Neural cell (in vitro differentiated cells): ENCODE measurements at regions not wholly inside any gene's neighbourhood (a gene's known extent, or its start where the extent isn't known, plus 50 kb on each side); places are given as distances from the start of the nearest gene placed in this dataset.

Experiments used
- H2AFZ ChIP-seq: fragments of 200-600, 300-800 bp; sonication (generic), shearing (Covaris generic); 2 replicates; pipeline ENCODE4 v1.6.0; 2014; ENCODE audit warnings: low read depth, mild to moderate bottlenecking, antibody characterized with exemption, low read length, moderate library complexity
- H3F3A ChIP-seq: fragments of 200-600 bp; shearing (Covaris generic); 2 replicates; pipeline ENCODE4 v1.6.1; 2016; ENCODE audit warnings: mild to moderate bottlenecking, moderate library complexity, mixed read lengths, antibody characterized with exemption, low read length; ENCODE audit not compliant: insufficient read depth, poor library complexity, severe bottlenecking
- H3K27ac ChIP-seq: fragments of 200-600, 300-800 bp; sonication (generic), shearing (Covaris generic); 2 replicates; pipeline ENCODE4 v1.5.1; 2014; ENCODE audit warnings: mild to moderate bottlenecking, low read length, moderate library complexity
- H3K27me3 ChIP-seq: fragments of 300-800, 200-600 bp; sonication (generic), shearing (Covaris generic); 2 replicates; pipeline ENCODE4 v1.6.0; 2014; ENCODE audit warnings: mild to moderate bottlenecking, low read depth, low read length, moderate library complexity; ENCODE audit not compliant: insufficient read depth
- H3K36me3 ChIP-seq: fragments of 300-800, 200-600 bp; sonication (generic), shearing (Covaris generic); 2 replicates; pipeline ENCODE4 v1.5.1; 2014; ENCODE audit warnings: mild to moderate bottlenecking, antibody characterized with exemption, low read length, moderate library complexity; ENCODE audit not compliant: insufficient read depth
- H3K4me2 ChIP-seq: fragments of 300-800, 200-600 bp; sonication (generic), shearing (Covaris generic); 2 replicates; pipeline ENCODE4 v1.6.0; 2014; ENCODE audit warnings: mild to moderate bottlenecking, low read length
- H3K4me3 ChIP-seq: fragments of 300-800, 200-600 bp; sonication (generic), shearing (Covaris generic); 2 replicates; pipeline ENCODE4 v1.5.1; 2014; ENCODE audit warnings: mild to moderate bottlenecking, low read length, moderate library complexity
- H3K79me2 ChIP-seq: fragments of 200-600 bp; shearing (Covaris generic); replicated peaks from 2 replicates; pipeline ENCODE4 v1.6.0; 2014; ENCODE audit warnings: mild to moderate bottlenecking, low read length, moderate library complexity; ENCODE audit not compliant: insufficient read depth
- H3K9ac ChIP-seq: fragments of 300-800, 200-600 bp; sonication (generic), shearing (Covaris generic); 2 replicates; pipeline ENCODE4 v1.6.1; 2016; ENCODE audit warnings: mild to moderate bottlenecking, low read length, mixed read lengths
- H3K9me2 ChIP-seq: fragments of 200-600 bp; shearing (Covaris generic); 2 replicates; pipeline ENCODE4 v1.6.1; 2016; ENCODE audit warnings: mild to moderate bottlenecking, low read length, mixed read lengths; ENCODE audit not compliant: insufficient read depth
- H3K9me3 ChIP-seq: fragments of 200-600, 300-800 bp; sonication (generic), shearing (Covaris generic); 2 replicates; pipeline ENCODE4 v1.6.1; 2016; ENCODE audit warnings: mild to moderate bottlenecking, mixed run types, low read length, moderate library complexity, mixed read lengths
- H4K20me1 ChIP-seq: fragments of 200-600 bp; shearing (Covaris generic); 2 replicates; pipeline ENCODE4 v1.6.1; 2016; ENCODE audit warnings: mild to moderate bottlenecking, mixed run types; ENCODE audit not compliant: insufficient read depth
- CTCF ChIP-seq: fragments of 450-650 bp; IDR thresholded peaks from 2 replicates; pipeline ENCODE4 v1.5.1; 2014; ENCODE audit warnings: antibody characterized with exemption, mild to moderate bottlenecking, moderate library complexity; ENCODE audit not compliant: poor library complexity, severe bottlenecking
- EP300 ChIP-seq: fragments of 450-650 bp; conservative IDR thresholded peaks from 2 replicates; pipeline ENCODE4 v1.6.1; 2014; ENCODE audit warnings: antibody characterized with exemption, mild to moderate bottlenecking, moderate library complexity; ENCODE audit not compliant: poor library complexity, severe bottlenecking
- EZH2 ChIP-seq: fragments of 200-600, 300-800 bp; shearing (Covaris generic), sonication (generic); IDR thresholded peaks from 2 replicates; pipeline ENCODE4 v1.6.1; 2014; ENCODE audit warnings: antibody characterized with exemption, low read length, borderline replicate concordance, mild to moderate bottlenecking; ENCODE audit not compliant: insufficient read depth, poor library complexity, severe bottlenecking
- MXI1 ChIP-seq: fragments of 450-650 bp; conservative IDR thresholded peaks from 2 replicates; pipeline ENCODE4 v1.6.1; 2014; ENCODE audit warnings: antibody characterized with exemption, mild to moderate bottlenecking; ENCODE audit not compliant: poor library complexity, severe bottlenecking
- POLR2AphosphoS5 ChIP-seq: IDR thresholded peaks from 2 replicates; pipeline ENCODE4 v1.6.1; 2012
- RAD21 ChIP-seq: fragments of 450-650 bp; conservative IDR thresholded peaks from 2 replicates; pipeline ENCODE4 v1.6.1; 2014; ENCODE audit warnings: antibody characterized with exemption, mild to moderate bottlenecking, moderate library complexity
- REST ChIP-seq: IDR thresholded peaks from 2 replicates; pipeline ENCODE4 v1.6.1; 2012; ENCODE audit warnings: borderline replicate concordance
- SMC3 ChIP-seq: fragments of 450-650 bp; conservative IDR thresholded peaks from 2 replicates; pipeline ENCODE4 v1.6.1; 2014; ENCODE audit warnings: antibody characterized with exemption, mild to moderate bottlenecking, moderate library complexity; ENCODE audit not compliant: poor library complexity
- TAF1 ChIP-seq: IDR thresholded peaks from 2 replicates; pipeline ENCODE4 v1.6.1; 2012; ENCODE audit warnings: low read depth

GRCh38 chr3:72633121-72633520, 215.1 kb downstream of the SHQ1 start:
- Histone ChIP-seq H3K4me2 (no peak overlapping the region), H2AFZ (no peak overlapping the region), H3K9ac (no peak overlapping the region), H3K9me2 (no peaks in the 10 kb centered on the region), H3K27me3 (no peaks in the 10 kb centered on the region), H3K9me3 (peaks cover 3% of the 10 kb centered on the region), H4K20me1 (no peaks in the 10 kb centered on the region), H3K79me2 (no peaks in the 10 kb centered on the region), H3F3A (no peaks in the 10 kb centered on the region), H3K36me3 (no peaks in the 10 kb centered on the region), H3K4me3 (no peak overlapping the region), H3K27ac (no peak overlapping the region)
- TF ChIP-seq MXI1 = no peak
- no peak for TF ChIP-seq POLR2AphosphoS5
- TF ChIP-seq EP300 = no peak
- TF ChIP-seq CTCF = no peak
- no peak for TF ChIP-seq EZH2
- no peak for TF ChIP-seq TAF1
- no peak for TF ChIP-seq REST
- no peak for TF ChIP-seq RAD21
- TF ChIP-seq SMC3 = no peak

GRCh38 chr3:72632129-72632528, 216.1 kb downstream of the SHQ1 start:
- no peak overlapping the region for H3K4me2 ChIP-seq
- H3K27me3 ChIP-seq = no peaks in the 10 kb centered on the region
- H3F3A ChIP-seq = no peaks in the 10 kb centered on the region
- no peaks in the 10 kb centered on the region for H3K9me2 ChIP-seq
- no peak overlapping the region for H3K9ac ChIP-seq
- H3K9me3 ChIP-seq = peaks cover 3% of the 10 kb centered on the region
- no peak overlapping the region for H3K27ac ChIP-seq
- no peaks in the 10 kb centered on the region for H4K20me1 ChIP-seq
- H3K36me3 ChIP-seq = no peaks in the 10 kb centered on the region
- H3K4me3 ChIP-seq = no peak overlapping the region
- no peak overlapping the region for H2AFZ ChIP-seq
- TF ChIP-seq POLR2AphosphoS5 = no peak
- TF ChIP-seq EP300 = no peak
- no peak for TF ChIP-seq SMC3
- TF ChIP-seq CTCF = no peak
- no peak for TF ChIP-seq TAF1
- no peaks in the 10 kb centered on the region for H3K79me2 ChIP-seq
